GM18861 (cell line): ENCODE measurements at regions not wholly inside any gene's neighbourhood (a gene's known extent, or its start where the extent isn't known, plus 50 kb on each side); places are given as distances from the start of the nearest gene placed in this dataset.
"Not testable (repeated sequence)": the region's sequence is repeated elsewhere in the genome, so short reads cannot be mapped to it uniquely, and the experiment has no call there.

ENCODE experiments used
- ATAC-seq: cut with Tn5 transposase; IDR thresholded peaks from one replicate; pipeline ENCODE4 v1.9.1; 2021; ENCODE audit not compliant: unreplicated experiment

DNA sequence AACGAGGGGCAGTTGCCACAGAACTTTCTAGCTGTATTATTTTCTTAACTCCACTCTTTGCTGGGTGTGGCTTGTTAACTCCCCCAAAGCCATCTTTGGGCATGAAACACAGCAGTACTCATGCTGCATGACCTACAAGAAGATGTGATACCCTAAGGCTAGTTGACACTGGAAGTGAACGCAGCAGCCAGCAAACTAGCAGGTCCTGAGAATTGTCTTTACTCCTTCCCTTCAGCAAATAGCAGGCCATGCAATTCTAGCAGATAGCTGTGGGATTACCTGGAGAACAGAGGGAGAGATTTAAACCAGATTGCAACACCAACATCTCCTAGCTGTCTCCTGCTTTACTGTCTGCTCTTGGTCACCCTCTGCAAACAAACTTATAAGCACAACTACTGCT lies 688.0 kb upstream of the ZWINT start:
- no peak for ATAC-seq

GRCh38 chr10:57038531-57038930 lies 677.5 kb upstream of the ZWINT start:
- ATAC-seq, result no peak

DNA sequence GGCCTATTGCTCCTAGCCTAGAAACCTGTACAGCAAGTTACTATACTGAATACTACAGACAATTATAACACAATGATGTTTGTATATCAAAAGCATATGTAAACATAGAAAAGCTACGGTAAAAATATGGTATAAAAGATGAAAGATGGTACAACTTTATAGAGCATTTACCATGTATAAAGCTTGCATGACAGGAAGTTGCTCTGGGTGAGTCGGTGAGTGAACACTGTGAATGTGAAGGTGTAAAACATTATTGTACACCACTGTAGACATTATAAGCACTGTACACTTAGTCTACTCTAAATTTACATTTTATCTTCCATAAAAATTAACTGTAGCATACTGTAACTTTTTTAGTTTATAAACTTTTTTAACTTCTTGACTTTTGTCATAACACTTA lies 674.3 kb upstream of the ZWINT start:
- no peak for ATAC-seq

DNA sequence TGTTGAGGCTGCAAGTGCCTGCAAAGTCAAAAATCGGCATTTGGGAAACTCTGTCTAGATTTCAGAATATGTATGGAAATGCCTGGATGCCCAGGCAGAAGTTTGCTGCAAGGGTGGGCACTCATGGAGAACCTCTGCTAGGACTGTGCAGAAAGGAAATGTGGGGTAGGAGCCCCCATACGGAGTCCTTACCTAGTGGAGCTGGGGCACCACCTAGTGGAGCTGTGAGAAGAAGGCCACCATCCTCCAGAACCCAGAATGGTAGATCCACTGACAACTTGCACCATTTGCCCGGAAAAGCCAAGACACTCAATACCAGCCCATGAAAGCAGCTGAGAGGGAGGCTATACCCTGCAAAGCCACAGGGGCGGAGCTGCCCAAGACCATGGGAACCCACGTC lies 671.2 kb upstream of the ZWINT start:
- not testable (repeated sequence) for ATAC-seq

DNA sequence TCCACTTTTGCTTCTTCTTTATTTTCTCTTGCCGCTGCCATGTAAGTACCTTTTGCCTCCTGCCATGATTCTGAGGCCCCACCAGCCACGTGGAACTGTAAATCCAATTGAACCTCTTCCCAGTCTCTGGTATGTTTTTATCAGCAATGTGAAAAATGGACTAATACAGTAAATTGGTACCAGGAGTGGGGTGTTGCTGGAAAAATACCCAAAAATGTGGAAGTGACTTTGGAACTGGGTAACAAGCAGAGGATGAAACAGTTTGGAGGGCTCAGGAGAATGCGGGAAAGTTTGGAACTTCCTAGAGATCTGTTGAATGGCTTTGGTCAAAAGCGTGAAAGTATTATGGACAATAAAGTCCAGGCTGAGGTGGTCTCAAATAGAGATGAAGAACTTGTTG lies 670.3 kb upstream of the ZWINT start:
- no peak for ATAC-seq

DNA sequence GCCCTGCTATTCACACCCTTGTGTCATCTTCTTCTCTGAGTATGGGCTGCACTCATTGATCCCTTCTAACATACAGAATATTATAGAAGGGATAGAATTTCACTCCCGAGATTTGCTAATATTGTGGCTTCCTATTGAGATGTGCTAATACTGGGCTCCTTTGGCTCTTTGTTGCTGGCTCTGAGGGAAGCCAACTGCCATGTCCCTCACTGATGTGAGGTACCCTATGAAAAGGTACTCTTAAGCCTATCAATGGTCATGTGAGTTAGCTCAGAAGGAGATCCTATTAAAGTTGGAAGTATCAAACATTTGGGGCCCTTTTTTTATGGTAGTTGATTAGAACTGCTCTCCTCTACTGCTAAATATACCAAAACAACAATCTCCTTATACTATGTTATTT lies 665.2 kb upstream of the ZWINT start:
- ATAC-seq, result no peak

- no peak for ATAC-seq
Measured at GRCh38 chr10:57023626-57024025, 662.6 kb upstream of the ZWINT start.

DNA sequence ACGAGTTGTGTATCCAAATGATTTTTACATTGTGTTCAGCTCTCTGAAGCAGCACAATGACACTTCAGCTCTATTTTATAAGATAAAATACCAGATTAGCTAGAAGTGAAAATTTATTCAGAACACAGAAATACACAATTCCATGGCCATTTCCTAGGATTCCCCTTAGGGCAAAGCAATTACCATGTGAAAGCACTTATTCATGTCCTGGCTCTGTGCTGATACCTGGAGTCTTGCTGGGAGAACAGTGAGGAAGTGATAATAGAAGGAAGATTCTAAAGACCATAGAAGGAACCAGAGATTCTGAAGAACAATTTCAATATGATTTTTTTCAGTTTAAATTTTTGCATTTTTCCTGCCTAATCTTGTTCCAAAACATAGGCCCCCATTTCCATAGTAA lies 657.4 kb upstream of the ZWINT start:
- no peak for ATAC-seq

DNA sequence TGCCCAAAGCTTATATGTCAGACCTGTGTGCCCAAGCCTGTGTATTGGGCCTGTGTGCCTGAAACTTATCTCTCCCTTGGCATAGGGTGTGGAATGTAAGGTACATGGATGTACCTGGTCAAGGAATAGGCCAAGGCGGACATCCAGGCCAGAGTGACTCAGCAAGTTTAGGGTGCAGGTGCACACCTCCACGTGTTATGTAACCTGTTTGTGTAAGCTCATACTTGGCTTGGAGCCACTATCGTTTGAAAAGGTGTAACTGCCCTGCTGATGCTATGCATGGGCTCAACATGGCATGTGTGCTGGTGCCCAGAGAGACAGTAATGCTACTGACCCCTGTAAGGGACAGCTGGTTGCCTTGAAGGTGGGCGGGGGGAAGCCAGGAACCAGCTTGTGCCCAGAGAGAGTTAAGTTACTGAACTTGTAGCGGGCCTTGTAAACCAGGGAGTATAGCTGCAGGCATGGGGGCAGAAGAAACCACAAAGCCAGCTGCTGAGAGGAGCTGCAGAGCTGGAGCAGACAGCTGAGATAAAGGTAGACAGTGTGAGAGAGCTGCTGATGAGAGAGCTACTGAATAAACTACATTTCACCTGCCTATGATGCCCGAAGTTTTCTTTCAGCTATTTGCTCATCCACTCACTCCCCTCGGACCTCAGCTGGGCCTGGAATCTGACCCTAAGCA lies 656.4 kb upstream of the ZWINT start:
- ATAC-seq, result no peak

DNA sequence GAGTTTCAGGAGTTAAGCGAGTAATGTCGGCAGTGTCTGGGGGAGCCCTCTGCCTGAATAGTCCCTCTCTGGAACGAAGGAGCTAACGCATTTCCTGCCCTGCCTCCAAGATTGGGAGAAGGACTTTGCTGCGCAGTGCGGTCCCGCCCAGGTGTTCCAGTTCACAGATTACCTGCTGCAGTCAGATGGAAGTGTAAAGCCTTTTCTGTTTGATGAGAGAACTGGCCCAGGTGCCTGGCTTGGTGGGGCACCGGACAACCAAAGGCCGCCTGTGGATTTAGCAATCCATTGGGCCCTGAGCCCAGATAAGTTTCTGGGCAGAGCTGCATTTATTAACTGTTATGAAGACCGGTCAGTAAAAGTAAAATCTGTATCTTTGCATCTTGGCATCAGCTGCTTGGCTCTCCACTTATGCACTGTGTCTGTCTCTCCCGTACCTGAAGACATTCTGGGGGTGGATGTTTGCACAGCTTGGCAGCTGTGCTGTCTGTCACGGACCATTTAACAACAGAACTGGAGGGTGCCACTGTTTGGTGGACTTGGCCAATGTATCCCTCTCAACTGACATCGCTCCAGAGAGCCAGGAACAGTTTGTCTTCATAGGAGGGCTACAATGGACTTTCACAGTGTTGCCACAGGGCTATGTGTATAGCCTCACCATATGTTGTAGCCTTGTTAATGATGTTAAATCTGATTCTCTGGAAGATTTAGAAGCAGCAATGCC lies 654.7 kb upstream of the ZWINT start:
- no peak for ATAC-seq

DNA sequence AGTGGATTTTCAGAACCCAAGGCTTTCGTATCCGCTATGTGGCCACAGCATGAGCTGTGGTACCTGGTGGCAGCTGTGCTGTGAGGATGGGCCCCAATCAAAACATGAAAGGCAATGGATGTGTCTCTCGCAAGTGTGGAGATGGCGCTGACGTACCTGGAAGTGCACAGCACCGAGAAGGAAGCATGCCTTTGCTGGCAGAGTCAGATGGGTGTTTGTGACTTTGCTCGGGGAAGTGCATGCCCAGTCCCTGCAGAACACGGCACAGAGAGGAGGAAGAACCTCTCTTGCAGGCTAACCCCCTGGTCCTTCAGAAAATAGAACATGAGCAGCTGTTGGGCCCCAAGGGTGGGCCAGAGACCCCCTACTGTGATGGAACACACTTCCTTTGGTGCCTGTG lies 654.1 kb upstream of the ZWINT start:
- ATAC-seq, result no peak

GRCh38 chr10:57014758-57015157 lies 653.7 kb upstream of the ZWINT start:
- ATAC-seq, result no peak

- ATAC-seq, result no peak
Measured at GRCh38 chr10:57008189-57008588, 647.1 kb upstream of the ZWINT start.

DNA sequence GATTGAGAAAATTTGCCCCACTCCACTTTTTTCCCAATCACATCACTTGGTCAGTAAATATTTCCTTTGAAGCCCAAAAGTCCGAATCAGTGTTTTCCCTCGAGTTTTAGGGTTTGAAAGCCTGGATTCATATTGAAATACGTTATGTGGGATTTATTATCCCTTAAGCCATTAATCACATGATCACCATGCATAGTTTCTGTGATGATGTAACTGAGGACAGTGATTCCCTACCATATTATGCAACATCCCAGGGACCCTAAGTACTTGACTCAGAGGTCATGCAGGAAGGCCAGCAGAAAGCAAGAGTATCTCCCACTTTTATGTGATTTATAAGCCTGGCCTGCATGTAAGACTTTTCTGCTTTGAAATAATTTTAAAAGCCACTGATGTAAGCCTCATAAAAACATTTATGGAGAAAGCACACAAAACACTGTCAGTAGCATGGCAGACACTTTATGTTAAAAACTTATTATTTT lies 630.6 kb upstream of the ZWINT start:
- ATAC-seq, result no peak

GRCh38 chr10:56975513-56975912 lies 614.5 kb upstream of the ZWINT start:
- ATAC-seq, result no peak

DNA sequence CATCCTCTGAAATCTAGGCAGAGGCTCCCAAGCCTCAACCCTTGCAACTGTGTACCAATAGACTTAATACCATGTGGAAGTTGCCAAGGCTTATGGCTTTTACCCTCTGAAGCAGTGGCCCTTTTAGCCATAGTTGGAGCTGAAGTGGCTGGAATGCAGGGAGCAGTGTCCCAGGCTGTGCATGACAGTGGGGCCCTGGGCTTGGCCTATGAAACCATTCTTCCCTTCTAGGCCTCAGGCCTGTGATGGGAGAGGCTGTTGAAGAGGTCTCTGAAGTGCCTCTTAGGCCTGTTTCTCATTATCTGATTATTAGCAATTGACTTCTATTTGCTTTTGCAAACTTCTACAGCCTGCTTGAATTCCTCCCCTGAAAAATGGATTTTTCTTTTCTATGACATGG lies 612.7 kb upstream of the ZWINT start:
- no peak for ATAC-seq

GRCh38 chr10:56943221-56943755 lies 582.2 kb upstream of the ZWINT start:
- ATAC-seq, result no peak

DNA sequence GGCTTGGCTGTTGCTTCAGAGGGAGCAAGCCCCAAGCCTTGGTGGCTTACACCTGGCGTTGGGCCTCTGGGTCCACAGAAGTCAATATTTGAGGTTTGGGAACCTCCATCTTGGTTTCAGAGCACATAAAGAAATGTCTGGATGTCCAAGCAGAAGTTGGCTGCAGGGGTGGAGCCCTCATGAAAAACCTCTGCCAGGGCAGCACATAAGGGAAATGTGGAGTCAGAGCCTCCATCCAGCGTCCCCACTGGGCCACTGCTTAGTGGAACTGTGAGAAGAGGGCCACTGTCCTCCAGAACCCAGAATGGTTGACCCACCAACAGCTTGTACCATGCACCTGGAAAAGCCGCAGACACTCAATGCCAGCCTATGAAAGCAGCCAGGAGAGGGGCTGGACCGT lies 573.5 kb upstream of the ZWINT start:
- ATAC-seq, result no peak

DNA sequence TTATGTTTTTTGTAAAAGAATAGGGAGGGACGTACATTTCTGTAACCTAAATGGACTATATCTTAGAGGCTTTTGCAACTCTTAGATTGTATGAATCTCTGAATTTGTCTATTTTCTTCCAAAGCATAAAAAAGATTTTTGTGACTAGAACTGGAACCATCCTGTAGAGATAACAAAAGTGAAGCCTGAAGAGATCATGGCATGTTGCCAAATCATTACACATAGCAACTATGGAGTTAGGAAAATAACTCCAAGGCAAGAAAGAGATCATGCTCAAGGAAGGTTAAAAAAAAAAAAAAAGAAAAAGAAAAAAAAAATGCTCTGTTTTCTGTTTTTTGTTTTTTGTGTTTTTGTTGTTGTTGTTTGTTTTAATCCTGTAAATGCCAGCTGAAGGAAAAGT lies 567.7 kb upstream of the ZWINT start:
- no peak for ATAC-seq

- no peak for ATAC-seq
Measured at GRCh38 chr10:56927701-56928100, 566.6 kb upstream of the ZWINT start.

- no peak for ATAC-seq
Measured at GRCh38 chr10:56920601-56921261, 559.7 kb upstream of the ZWINT start.

DNA sequence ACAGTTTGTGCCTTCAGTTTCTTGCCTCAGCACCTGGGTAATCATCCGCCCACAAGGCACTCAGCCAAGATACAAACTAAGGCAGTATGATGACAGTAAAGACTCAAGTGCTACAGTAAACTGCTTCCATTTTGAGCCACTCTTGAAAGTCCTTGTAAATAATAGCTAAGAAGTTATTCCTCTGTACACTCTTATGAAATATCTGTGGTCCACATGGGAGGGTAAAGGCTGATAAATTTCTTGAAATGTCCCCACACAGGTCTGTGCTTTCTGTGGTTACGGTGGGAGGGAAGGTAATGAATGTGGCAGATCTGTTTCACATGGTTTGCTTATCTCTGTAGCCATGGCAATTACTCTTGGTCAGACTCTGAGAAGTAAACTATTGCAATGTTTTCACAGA lies 551.0 kb upstream of the ZWINT start:
- ATAC-seq, result no peak
